MM.1S (cell line): ENCODE measurements at regions not wholly inside any gene's neighbourhood (a gene's known extent, or its start where the extent isn't known, plus 50 kb on each side); places are given as distances from the start of the nearest gene placed in this dataset.

Experiments
- CTCF ChIP-seq: fragments of 300-600 bp; sonication (generic); IDR thresholded peaks from 2 replicates; pipeline ENCODE4 v1.5.1; 2016; ENCODE audit warnings: antibody characterized with exemption, low read length, mixed read lengths
- EZH2 ChIP-seq: fragments of 300-600 bp; sonication (generic); optimal IDR thresholded peaks from 2 replicates; pipeline ENCODE3; 2017; ENCODE audit warnings: low read depth, mild to moderate bottlenecking, antibody characterized with exemption, low read length, mixed read lengths
- EZH2phosphoT487 ChIP-seq: fragments of 300-600 bp; sonication (generic); IDR thresholded peaks from 2 replicates; pipeline ENCODE4 v1.6.1; 2018; ENCODE audit warnings: antibody characterized with exemption, low read length

- TF ChIP-seq CTCF (no peak), EZH2phosphoT487 (no peak), EZH2 (no peak)
Observed at GRCh38 chrX:9388450-9388849, 76.4 kb upstream of the TBL1X start.
